ENCODE measurements at regions not wholly inside any gene's neighbourhood (a gene's known extent, or its start where the extent isn't known, plus 50 kb on each side); places are given as distances from the start of the nearest gene placed in this dataset.

DNA sequence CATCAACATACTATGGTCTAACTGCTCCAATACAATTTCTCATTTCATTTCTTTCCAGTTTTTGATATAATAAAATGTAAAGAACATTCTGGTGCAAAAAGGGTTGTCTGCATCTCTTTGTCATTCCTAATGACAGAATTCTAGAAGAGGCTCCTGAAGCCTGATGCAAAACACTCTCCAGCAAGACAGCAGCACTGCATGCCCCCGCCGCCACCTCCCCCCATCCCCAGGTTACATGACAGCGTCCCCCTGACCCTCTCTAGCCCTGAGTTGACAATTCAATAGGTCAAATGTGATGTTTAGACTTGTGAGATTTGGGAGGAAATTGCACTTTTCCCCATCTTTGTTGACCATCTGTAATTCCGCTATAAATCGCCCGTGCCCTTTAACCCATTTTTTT lies 64.6 kb upstream of the C1orf21 start:
- intact Hi-C loops (cut with micrococcal nuclease): no loop called here
- ATAC-seq: no peak
- TF ChIP-seq, protein P1, sequence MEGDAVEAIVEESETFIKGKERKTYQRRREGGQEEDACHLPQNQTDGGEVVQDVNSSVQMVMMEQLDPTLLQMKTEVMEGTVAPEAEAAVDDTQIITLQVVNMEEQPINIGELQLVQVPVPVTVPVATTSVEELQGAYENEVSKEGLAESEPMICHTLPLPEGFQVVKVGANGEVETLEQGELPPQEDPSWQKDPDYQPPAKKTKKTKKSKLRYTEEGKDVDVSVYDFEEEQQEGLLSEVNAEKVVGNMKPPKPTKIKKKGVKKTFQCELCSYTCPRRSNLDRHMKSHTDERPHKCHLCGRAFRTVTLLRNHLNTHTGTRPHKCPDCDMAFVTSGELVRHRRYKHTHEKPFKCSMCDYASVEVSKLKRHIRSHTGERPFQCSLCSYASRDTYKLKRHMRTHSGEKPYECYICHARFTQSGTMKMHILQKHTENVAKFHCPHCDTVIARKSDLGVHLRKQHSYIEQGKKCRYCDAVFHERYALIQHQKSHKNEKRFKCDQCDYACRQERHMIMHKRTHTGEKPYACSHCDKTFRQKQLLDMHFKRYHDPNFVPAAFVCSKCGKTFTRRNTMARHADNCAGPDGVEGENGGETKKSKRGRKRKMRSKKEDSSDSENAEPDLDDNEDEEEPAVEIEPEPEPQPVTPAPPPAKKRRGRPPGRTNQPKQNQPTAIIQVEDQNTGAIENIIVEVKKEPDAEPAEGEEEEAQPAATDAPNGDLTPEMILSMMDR (IDR thresholded peaks at IDR 0.05): no peak
- no peak for DNase-seq
- CTCF ChIA-PET: no interaction called here
- H3K27ac Mint-ChIP-seq: no peak overlapping the region
- H3K4me3 Mint-ChIP-seq: no peak overlapping the region
- POLR2A ChIA-PET: no interaction called here
- peaks cover 6% of the 10 kb centered on the region for H3K27me3 Mint-ChIP-seq
- no peaks in the 10 kb centered on the region for H3K4me1 Mint-ChIP-seq (ENCODE audit: low read depth)
- H3K9me3 Mint-ChIP-seq: no peaks in the 10 kb centered on the region
- no peaks in the 10 kb centered on the region for H3K36me3 Mint-ChIP-seq (ENCODE audit: low read depth)

DNA sequence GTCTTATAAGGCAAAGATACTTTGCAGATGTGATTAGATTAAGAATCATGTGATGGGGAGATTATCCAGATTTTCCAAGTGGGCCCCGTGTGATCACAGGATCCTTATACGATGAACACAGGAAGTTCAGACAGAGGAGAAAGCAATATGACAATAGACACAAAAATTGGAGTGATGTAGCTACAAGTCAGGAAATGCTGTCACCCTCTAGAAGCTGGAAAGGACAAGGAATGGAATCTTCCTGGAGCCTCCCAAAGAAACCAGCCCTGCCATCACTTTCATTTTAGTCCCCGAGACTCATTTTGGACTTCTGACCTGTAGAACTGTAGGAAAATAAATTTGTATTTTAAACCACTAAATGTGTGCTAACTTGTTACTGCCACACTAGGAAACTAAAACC lies 61.9 kb upstream of the C1orf21 start:
- H3K36me3 Mint-ChIP-seq (ENCODE audit: low read depth): no peaks in the 10 kb centered on the region
- no peaks in the 10 kb centered on the region for H3K4me1 Mint-ChIP-seq (ENCODE audit: low read depth)
- intact Hi-C loops (cut with micrococcal nuclease): no loop called here
- DNase-seq: no peak
- no peak overlapping the region for H3K27ac Mint-ChIP-seq
- CTCF ChIA-PET: no interaction called here
- H3K4me3 Mint-ChIP-seq: no peak overlapping the region
- peaks cover 7% of the 10 kb centered on the region for H3K27me3 Mint-ChIP-seq
- ATAC-seq: no peak
- TF ChIP-seq, protein P1 (IDR thresholded peaks at IDR 0.05): no peak
- POLR2A ChIA-PET: no interaction called here
- H3K9me3 Mint-ChIP-seq: no peaks in the 10 kb centered on the region

DNA sequence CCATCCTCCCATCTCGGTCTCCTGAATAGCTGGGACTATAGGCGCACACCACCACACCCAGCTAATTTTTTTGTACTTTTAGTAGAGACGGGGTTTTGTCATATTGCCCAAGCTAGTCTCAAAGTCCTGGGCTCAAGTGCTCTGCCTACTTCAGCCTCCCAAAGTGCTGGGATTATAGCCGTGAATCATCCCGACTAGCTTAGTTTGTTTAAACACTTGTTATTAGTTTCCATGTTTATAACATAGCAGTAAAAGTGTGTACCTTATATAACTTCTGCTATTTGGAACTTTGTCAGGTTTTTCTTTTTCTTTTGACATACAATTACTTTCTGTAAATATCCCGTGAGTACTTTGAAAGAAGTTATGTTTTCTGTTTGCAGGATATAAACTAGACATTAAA lies 60.6 kb upstream of the C1orf21 start:
- no peaks in the 10 kb centered on the region for H3K4me1 Mint-ChIP-seq (ENCODE audit: low read depth)
- DNase-seq: no peak
- ATAC-seq: no peak

DNA sequence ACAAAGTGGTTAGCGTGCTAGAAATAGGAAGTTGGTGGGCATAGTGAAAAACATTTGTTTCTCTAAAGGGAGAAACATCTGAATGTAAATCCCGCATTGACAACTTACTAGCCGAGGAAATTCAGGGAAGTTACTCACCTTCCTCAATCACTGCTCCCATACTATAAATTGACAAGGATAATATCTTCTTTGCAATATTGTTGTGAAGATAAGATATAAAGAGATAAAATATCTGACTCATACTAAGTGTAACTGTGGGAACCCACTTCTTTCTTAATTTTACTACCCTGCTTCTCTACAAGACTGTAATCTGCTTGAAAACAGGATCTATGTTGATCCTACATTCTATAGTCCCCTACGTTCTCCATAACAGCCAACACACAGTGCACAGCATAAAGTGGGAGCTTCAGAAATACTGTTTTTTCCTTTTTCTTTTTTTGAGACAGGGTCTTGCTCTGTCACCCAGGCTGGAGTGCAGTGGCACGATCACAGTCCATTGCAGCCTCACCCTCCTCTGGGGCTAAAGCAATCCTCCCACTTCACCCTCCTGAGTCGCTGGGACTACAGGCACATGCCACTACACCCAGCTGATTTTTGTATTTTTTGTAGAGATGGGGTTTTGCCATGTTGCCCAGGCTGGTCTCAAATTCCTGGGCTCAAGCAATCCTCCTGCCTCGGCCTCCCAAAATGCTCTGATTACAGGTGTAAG lies 57.4 kb upstream of the C1orf21 start:
- ChIA-PET CTCF (no interaction called here), POLR2A (interaction anchor here (0.6 kb wide), 1 partner anchor 634 kb away, joined by 3 read pairs; no protein-coding TSS in a partner anchor)
- Mint-ChIP-seq H3K27ac (no peak overlapping the region), H3K36me3 (ENCODE audit: low read depth) (no peaks in the 10 kb centered on the region), H3K4me1 (ENCODE audit: low read depth) (no peaks in the 10 kb centered on the region), H3K9me3 (no peaks in the 10 kb centered on the region), H3K4me3 (no peak overlapping the region), H3K27me3 (peaks cover 8% of the 10 kb centered on the region)
- TF ChIP-seq, protein P1 (IDR thresholded peaks at IDR 0.05): no peak
- no peak for ATAC-seq
- intact Hi-C loops (cut with micrococcal nuclease): no loop called here
- no peak for DNase-seq

More for the DNA sequence above, 60.6 kb upstream of the C1orf21 start:
- Mint-ChIP-seq H3K36me3 (ENCODE audit: low read depth) (no peaks in the 10 kb centered on the region), H3K27ac (no peak overlapping the region), H3K9me3 (no peaks in the 10 kb centered on the region), H3K27me3 (peaks cover 7% of the 10 kb centered on the region), H3K4me3 (no peak overlapping the region)
- intact Hi-C loops (cut with micrococcal nuclease): no loop called here
- TF ChIP-seq, protein P1 (IDR thresholded peaks at IDR 0.05): no peak
- ChIA-PET POLR2A (no interaction called here), CTCF (no interaction called here)

DNA sequence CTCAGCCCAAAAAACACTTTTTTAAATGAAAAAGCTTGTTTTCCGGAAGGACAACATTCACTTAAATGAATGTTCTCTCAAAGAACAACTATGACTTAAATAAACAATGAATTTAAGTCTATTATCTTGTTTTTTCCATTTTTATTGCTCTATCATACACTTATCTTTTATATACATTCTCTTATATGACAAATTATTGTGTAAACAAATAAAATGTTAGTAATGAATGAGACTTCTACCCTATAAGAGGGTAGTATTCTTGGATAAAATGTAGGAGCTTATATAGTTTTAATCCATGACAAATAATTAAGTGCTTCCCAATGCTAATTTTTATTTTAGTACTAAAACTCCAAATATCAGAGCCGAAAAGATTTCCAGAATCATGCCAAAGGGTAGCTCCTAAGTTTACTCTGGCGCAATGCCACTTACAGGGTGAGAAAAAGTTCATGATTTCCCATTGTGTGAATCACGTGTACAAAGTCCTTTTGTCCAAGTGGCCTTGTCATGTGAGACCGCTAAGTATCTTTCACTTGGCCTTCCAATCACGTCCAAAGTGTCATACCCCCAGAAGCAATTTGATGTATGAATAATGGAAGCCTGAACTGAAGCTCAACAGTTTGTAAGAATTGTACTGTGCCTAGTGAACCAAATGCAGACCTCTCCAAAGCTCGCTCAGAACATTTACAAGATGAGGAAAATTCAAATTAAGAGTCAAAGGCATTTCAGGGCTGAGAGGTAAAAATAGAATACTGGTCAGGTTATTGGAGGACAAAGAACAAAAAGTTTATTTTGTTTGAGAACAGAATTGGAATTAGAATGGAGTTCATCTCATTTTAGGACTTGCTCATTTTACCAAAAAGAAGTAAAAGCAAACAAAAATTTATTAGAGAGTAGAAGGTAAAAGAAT lies 56.6 kb upstream of the C1orf21 start:
- TF ChIP-seq, protein P1 (IDR thresholded peaks at IDR 0.05): no peak
- CTCF ChIA-PET: no interaction called here
- H3K27me3 Mint-ChIP-seq: peaks cover 8% of the 10 kb centered on the region
- POLR2A ChIA-PET: interaction anchor here (0.6 kb wide), 1 partner anchor 635 kb away, joined by 3 read pairs; no protein-coding TSS in a partner anchor
- H3K36me3 Mint-ChIP-seq (ENCODE audit: low read depth): no peaks in the 10 kb centered on the region
- intact Hi-C loops (cut with micrococcal nuclease): no loop called here
- ATAC-seq: no peak
- no peak overlapping the region for H3K4me3 Mint-ChIP-seq
- DNase-seq: no peak
- no peaks in the 10 kb centered on the region for H3K4me1 Mint-ChIP-seq (ENCODE audit: low read depth)
- no peaks in the 10 kb centered on the region for H3K9me3 Mint-ChIP-seq
- no peak overlapping the region for H3K27ac Mint-ChIP-seq
